Mucosa of descending colon (tissue), 3 donors: ENCODE measurements at regions not wholly inside any gene's neighbourhood (a gene's known extent, or its start where the extent isn't known, plus 50 kb on each side); places are given as distances from the start of the nearest gene placed in this dataset.

Source experiments
- ATAC-seq: fragments of 200-7000 bp; cut with Tn5 transposase; one replicate; pipeline ENCODE4 v1.9.1; 2020; ENCODE audit warnings: mild to moderate bottlenecking, moderate library complexity
- DNase-seq, 3 donors: peaks; one replicate each; pipeline ENCODE4 v3.0.0-alpha.2; 2020
- H3K36me3 ChIP-seq: fragments of 200-600 bp; one replicate; pipeline ENCODE4 v1.8.0; 2021; ENCODE audit warnings: low read depth, mild to moderate bottlenecking
- H3K4me1 ChIP-seq: fragments of 200-600 bp; one replicate; pipeline ENCODE4 v1.8.0; 2021; ENCODE audit warnings: low read depth, mild to moderate bottlenecking
- H3K4me3 ChIP-seq: fragments of 200-600 bp; one replicate; pipeline ENCODE4 v1.8.0; 2021; ENCODE audit warnings: mild to moderate bottlenecking
- H3K9me3 ChIP-seq: fragments of 200-600 bp; one replicate; pipeline ENCODE4 v1.8.0; 2021; ENCODE audit warnings: mild to moderate bottlenecking
- CTCF ChIP-seq: fragments of 200-600 bp; IDR thresholded peaks from one replicate; pipeline ENCODE4 v1.8.0; 2022; ENCODE audit warnings: antibody characterized with exemption, mild to moderate bottlenecking
- intact Hi-C, 2 donors: fragments of 100-400 bp; cut with DNase I in 1 of 2; cut with micrococcal nuclease in 1 of 2; formaldehyde crosslinking; loops; one replicate each; pipeline versions ENCODE4 v1.11.0 to v1.11.1; 2022; cut with DNase I, micrococcal nuclease
- donor health status: DM: no; HTN: no; CAD: no; lungs with moderate emphysema.
- donor health status: DM: no; HTN: no; CAD: no.
- donor health status: DM: no; HTN: yes; CAD: no.

GRCh38 chr15:96503276-96503675 is 172.8 kb downstream of the NR2F2 start:
- Histone ChIP-seq H3K36me3 (no peaks in the 10 kb centered on the region), H3K4me3 (no peak overlapping the region), H3K9me3 (no peaks in the 10 kb centered on the region), H3K4me1 (no peaks in the 10 kb centered on the region)
- TF ChIP-seq CTCF = no peak
- ATAC-seq (no peak), DNase-seq (no peak)
- intact Hi-C loops = no loop called here

- intact Hi-C loops = no loop called here
- no peak for DNase-seq
- TF ChIP-seq CTCF = no peak
- Histone ChIP-seq H3K9me3 (no peaks in the 10 kb centered on the region), H3K4me3 (no peak overlapping the region), H3K4me1 (no peaks in the 10 kb centered on the region), H3K36me3 (no peaks in the 10 kb centered on the region)
- no peak for ATAC-seq
Measured at GRCh38 chr15:96504371-96504770, 173.9 kb downstream of the NR2F2 start.

GRCh38 chr15:96505014-96505413 is 174.5 kb downstream of the NR2F2 start:
- Histone ChIP-seq H3K36me3 (no peaks in the 10 kb centered on the region), H3K9me3 (no peaks in the 10 kb centered on the region), H3K4me1 (no peaks in the 10 kb centered on the region), H3K4me3 (no peak overlapping the region)
- DNase-seq (no peak), ATAC-seq (no peak)
- intact Hi-C loops = no loop called here
- TF ChIP-seq CTCF = no peak

GRCh38 chr15:96514607-96515285 is 184.2 kb downstream of the NR2F2 start:
- H3K36me3 ChIP-seq = no peaks in the 10 kb centered on the region
- intact Hi-C loops = no loop called here
- ATAC-seq (no peak), DNase-seq (no peak)
- H3K9me3 ChIP-seq = no peaks in the 10 kb centered on the region
- H3K4me1 ChIP-seq = no peaks in the 10 kb centered on the region
- H3K4me3 ChIP-seq = no peak overlapping the region
- TF ChIP-seq CTCF = no peak

GRCh38 chr15:96515371-96515770 is 184.9 kb downstream of the NR2F2 start:
- Histone ChIP-seq H3K4me1 (no peaks in the 10 kb centered on the region), H3K4me3 (no peak overlapping the region), H3K9me3 (no peaks in the 10 kb centered on the region), H3K36me3 (no peaks in the 10 kb centered on the region)
- no peak for TF ChIP-seq CTCF
- intact Hi-C loops = no loop called here
- DNase-seq (no peak), ATAC-seq (no peak)

GRCh38 chr15:96521386-96521785 is 190.9 kb downstream of the NR2F2 start:
- no peaks in the 10 kb centered on the region for H3K9me3 ChIP-seq
- no peak overlapping the region for H3K4me3 ChIP-seq
- DNase-seq (no peak), ATAC-seq (no peak)
- H3K4me1 ChIP-seq = no peaks in the 10 kb centered on the region
- TF ChIP-seq CTCF = no peak
- intact Hi-C loops = no loop called here
- no peaks in the 10 kb centered on the region for H3K36me3 ChIP-seq
